Liver (tissue), 8 donors: ENCODE measurements at regions not wholly inside any gene's neighbourhood (a gene's known extent, or its start where the extent isn't known, plus 50 kb on each side); places are given as distances from the start of the nearest gene placed in this dataset.

Experiments
- DNase-seq: peaks from one replicate; pipeline ENCODE4 v3.0.0-alpha.2; 2017; ENCODE audit warnings: low spot score
- H3K27ac ChIP-seq, 2 donors: one replicate each; pipeline ENCODE4 v1.7.0; 2013; ENCODE audit warnings: inconsistent platforms in 2 of 2, low read length in 2 of 2, control low read depth in 1 of 2, low read depth in 1 of 2, mild to moderate bottlenecking in 1 of 2
- H3K27me3 ChIP-seq, 4 donors: one replicate each; pipeline versions ENCODE4 v1.6.1 to v1.7.0; 2013; ENCODE audit warnings: low read length in 3 of 4, inconsistent platforms in 1 of 4, mild to moderate bottlenecking in 1 of 4, moderate library complexity in 1 of 4; ENCODE audit not compliant: control insufficient read depth in 4 of 4, insufficient read depth in 4 of 4
- H3K36me3 ChIP-seq, 4 donors: one replicate each; pipeline versions ENCODE4 v1.6.1 to v1.7.0; 2013; ENCODE audit warnings: low read length in 3 of 4, mild to moderate bottlenecking in 3 of 4, low read depth in 1 of 4, moderate library complexity in 1 of 4; ENCODE audit not compliant: control insufficient read depth in 4 of 4, insufficient read depth in 3 of 4
- H3K4me1 ChIP-seq, 4 donors: one replicate each; pipeline versions ENCODE4 v1.6.1 to v1.7.0; 2013; ENCODE audit warnings: low read length in 3 of 4, mild to moderate bottlenecking in 3 of 4, moderate library complexity in 1 of 4; ENCODE audit not compliant: control insufficient read depth in 4 of 4, insufficient read depth in 4 of 4
- H3K4me3 ChIP-seq, 3 donors: one replicate each; pipeline versions ENCODE4 v1.6.1 to v1.7.0; 2013; ENCODE audit warnings: low read length in 3 of 3, control low read depth in 1 of 3, low read depth in 1 of 3, mild to moderate bottlenecking in 1 of 3
- H3K9ac ChIP-seq, 2 donors: one replicate each; pipeline ENCODE4 v1.7.0; 2013; ENCODE audit warnings: low read length in 2 of 2, mild to moderate bottlenecking in 2 of 2, moderate library complexity in 2 of 2, control low read depth in 1 of 2, low read depth in 1 of 2
- H3K9me3 ChIP-seq, 4 donors: one replicate each; pipeline versions ENCODE4 v1.6.1 to v1.7.0; 2013; ENCODE audit warnings: low read length in 3 of 4; ENCODE audit not compliant: control insufficient read depth in 4 of 4
- EGR1 ChIP-seq, 2 donors: IDR thresholded peaks; 2 replicates each; pipeline ENCODE4 v1.6.1; 2016 to 2018; ENCODE audit warnings: antibody characterized with exemption in 2 of 2, low read depth in 2 of 2
- FOXA1 ChIP-seq: IDR thresholded peaks from 2 replicates; pipeline ENCODE4 v1.6.1; 2016; ENCODE audit warnings: antibody characterized with exemption
- FOXA2 ChIP-seq: IDR thresholded peaks from 2 replicates; pipeline ENCODE4 v1.6.1; 2016; ENCODE audit warnings: antibody characterized with exemption
- GABPA ChIP-seq, 2 donors: IDR thresholded peaks in 1 of 2; conservative IDR thresholded peaks in 1 of 2; 2 replicates each; pipeline ENCODE4 v1.6.1; 2016; ENCODE audit warnings: antibody characterized with exemption in 2 of 2, mild to moderate bottlenecking in 1 of 2, moderate library complexity in 1 of 2
- HNF4A ChIP-seq, 2 donors: conservative IDR thresholded peaks; 2 replicates each; pipeline ENCODE4 v1.6.1; 2016; ENCODE audit warnings: antibody characterized with exemption in 2 of 2, mild to moderate bottlenecking in 2 of 2
- HNF4G ChIP-seq: IDR thresholded peaks from 2 replicates; pipeline ENCODE4 v1.6.1; 2016; ENCODE audit warnings: antibody characterized with exemption
- JUND ChIP-seq, 2 donors: IDR thresholded peaks; 2 replicates each; pipeline ENCODE4 v1.6.1; 2016; ENCODE audit warnings: antibody characterized with exemption in 2 of 2
- NR2F2 ChIP-seq: IDR thresholded peaks from 2 replicates; pipeline ENCODE4 v1.6.1; 2016; ENCODE audit warnings: antibody characterized with exemption
- SP1 ChIP-seq: IDR thresholded peaks from 2 replicates; pipeline ENCODE4 v1.6.1; 2018; ENCODE audit warnings: antibody characterized with exemption, mild to moderate bottlenecking
- TAF1 ChIP-seq: conservative IDR thresholded peaks from 2 replicates; pipeline ENCODE4 v1.6.1; 2016; ENCODE audit warnings: antibody characterized with exemption, mild to moderate bottlenecking
- YY1 ChIP-seq: IDR thresholded peaks from 2 replicates; pipeline ENCODE4 v1.6.1; 2016; ENCODE audit warnings: antibody characterized with exemption, mild to moderate bottlenecking
- WGBS: extraction: QIAGEN DNeasy Blood & Tissue Kit; methylation state at CpG from one replicate; pipeline ENCODE4 v1.1.7; 2013; 5-methylcytosine and 5-hydroxymethylcytosine counted together
- TF ChIP-seq, protein P1 (sequence below): IDR thresholded peaks from 2 replicates; pipeline ENCODE4 v1.6.1; 2016; ENCODE audit warnings: antibody characterized with exemption, mild to moderate bottlenecking
- TF ChIP-seq, protein P2 (sequence below): fragments of 150-350 bp; IDR thresholded peaks from 2 replicates; pipeline ENCODE4 v1.5.1; 2017; ENCODE audit warnings: improper control_type of control experiment, low read depth, low read length; ENCODE audit not compliant: missing input control
- TF ChIP-seq, protein P3 (sequence below): IDR thresholded peaks from 2 replicates; pipeline ENCODE4 v1.6.1; 2016; ENCODE audit warnings: antibody characterized with exemption
- donor health status: healthy.
- donor health status: healthy.
- donor health status: healthy.
- donor health status: healthy.
- donor health status: healthy.

DNA sequence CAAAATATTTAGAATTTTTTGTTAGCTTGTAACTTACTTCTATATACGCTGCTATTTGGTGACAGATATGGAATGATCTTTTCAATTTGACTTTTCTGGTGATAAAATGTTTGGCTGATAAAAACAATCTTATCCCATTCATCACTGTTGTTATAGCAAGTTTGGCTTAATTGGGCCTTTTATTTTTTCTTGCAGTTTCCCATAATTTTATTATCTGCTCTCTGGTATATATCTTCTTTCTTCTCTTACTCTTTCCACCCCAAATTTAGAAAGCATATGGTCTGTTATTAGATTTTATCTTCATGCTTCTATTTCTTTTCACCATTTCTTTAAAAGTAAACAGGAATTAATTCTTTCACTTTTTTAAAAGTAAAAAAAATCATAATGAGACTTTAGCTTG is 474.4 kb downstream of the TLE1 start:
- Histone ChIP-seq H3K9ac (no peak overlapping the region), H3K4me1 (no peaks in the 10 kb centered on the region), H3K4me3 (no peak overlapping the region), H3K36me3 (no peaks in the 10 kb centered on the region), H3K27me3 (no peaks in the 10 kb centered on the region), H3K27ac (no peak overlapping the region), H3K9me3 (no peaks in the 10 kb centered on the region)
- WGBS, result 93% methylated on average over 1 of the region's 1 CpG
- TF ChIP-seq EGR1 (IDR thresholded peaks at IDR 0.05; ENCODE audit: low read depth in 2 of 2), result no peak
- TF ChIP-seq, protein P1, sequence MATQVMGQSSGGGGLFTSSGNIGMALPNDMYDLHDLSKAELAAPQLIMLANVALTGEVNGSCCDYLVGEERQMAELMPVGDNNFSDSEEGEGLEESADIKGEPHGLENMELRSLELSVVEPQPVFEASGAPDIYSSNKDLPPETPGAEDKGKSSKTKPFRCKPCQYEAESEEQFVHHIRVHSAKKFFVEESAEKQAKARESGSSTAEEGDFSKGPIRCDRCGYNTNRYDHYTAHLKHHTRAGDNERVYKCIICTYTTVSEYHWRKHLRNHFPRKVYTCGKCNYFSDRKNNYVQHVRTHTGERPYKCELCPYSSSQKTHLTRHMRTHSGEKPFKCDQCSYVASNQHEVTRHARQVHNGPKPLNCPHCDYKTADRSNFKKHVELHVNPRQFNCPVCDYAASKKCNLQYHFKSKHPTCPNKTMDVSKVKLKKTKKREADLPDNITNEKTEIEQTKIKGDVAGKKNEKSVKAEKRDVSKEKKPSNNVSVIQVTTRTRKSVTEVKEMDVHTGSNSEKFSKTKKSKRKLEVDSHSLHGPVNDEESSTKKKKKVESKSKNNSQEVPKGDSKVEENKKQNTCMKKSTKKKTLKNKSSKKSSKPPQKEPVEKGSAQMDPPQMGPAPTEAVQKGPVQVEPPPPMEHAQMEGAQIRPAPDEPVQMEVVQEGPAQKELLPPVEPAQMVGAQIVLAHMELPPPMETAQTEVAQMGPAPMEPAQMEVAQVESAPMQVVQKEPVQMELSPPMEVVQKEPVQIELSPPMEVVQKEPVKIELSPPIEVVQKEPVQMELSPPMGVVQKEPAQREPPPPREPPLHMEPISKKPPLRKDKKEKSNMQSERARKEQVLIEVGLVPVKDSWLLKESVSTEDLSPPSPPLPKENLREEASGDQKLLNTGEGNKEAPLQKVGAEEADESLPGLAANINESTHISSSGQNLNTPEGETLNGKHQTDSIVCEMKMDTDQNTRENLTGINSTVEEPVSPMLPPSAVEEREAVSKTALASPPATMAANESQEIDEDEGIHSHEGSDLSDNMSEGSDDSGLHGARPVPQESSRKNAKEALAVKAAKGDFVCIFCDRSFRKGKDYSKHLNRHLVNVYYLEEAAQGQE, result no peak
- TF ChIP-seq FOXA1, result no peak
- no peak for TF ChIP-seq SP1
- TF ChIP-seq HNF4G, result no peak
- TF ChIP-seq HNF4A (conservative IDR thresholded peaks at IDR 0.05), result no peak
- TF ChIP-seq, protein P2, sequence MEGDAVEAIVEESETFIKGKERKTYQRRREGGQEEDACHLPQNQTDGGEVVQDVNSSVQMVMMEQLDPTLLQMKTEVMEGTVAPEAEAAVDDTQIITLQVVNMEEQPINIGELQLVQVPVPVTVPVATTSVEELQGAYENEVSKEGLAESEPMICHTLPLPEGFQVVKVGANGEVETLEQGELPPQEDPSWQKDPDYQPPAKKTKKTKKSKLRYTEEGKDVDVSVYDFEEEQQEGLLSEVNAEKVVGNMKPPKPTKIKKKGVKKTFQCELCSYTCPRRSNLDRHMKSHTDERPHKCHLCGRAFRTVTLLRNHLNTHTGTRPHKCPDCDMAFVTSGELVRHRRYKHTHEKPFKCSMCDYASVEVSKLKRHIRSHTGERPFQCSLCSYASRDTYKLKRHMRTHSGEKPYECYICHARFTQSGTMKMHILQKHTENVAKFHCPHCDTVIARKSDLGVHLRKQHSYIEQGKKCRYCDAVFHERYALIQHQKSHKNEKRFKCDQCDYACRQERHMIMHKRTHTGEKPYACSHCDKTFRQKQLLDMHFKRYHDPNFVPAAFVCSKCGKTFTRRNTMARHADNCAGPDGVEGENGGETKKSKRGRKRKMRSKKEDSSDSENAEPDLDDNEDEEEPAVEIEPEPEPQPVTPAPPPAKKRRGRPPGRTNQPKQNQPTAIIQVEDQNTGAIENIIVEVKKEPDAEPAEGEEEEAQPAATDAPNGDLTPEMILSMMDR, result no peak
- TF ChIP-seq FOXA2, result no peak
- no peak for TF ChIP-seq NR2F2
- TF ChIP-seq, protein P3, sequence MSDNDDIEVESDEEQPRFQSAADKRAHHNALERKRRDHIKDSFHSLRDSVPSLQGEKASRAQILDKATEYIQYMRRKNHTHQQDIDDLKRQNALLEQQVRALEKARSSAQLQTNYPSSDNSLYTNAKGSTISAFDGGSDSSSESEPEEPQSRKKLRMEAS, result no peak
- no peak for DNase-seq

DNA sequence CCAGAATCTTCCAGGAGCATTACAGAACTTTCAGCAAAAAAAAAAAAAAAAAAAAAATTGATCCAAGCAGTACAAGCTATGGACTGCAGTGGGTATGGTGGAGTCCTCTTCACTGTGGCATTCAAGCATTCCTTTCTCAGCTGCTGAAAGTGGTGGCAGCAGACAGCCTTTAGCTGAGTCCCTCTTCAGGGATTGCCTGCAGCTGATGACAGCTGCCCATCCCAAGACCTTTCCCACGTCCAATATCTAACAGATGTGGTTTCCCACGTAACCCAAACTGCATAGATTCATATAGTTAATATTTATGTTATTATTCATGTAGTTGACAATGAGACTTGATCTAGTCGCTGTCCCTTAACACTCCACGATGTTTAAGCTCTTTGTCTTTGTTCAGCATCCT is 475.9 kb downstream of the TLE1 start:
- Histone ChIP-seq H3K27me3 (no peaks in the 10 kb centered on the region), H3K36me3 (no peaks in the 10 kb centered on the region), H3K9me3 (no peaks in the 10 kb centered on the region), H3K27ac (no peak overlapping the region), H3K4me1 (no peaks in the 10 kb centered on the region), H3K9ac (no peak overlapping the region), H3K4me3 (no peak overlapping the region)
- 86% methylated on average over 4 of the region's 4 CpGs for WGBS
- DNase-seq, result no peak
- TF ChIP-seq, protein P3, result no peak
- TF ChIP-seq JUND (IDR thresholded peaks at IDR 0.05), result no peak
- no peak for TF ChIP-seq YY1
- no peak for TF ChIP-seq SP1
- TF ChIP-seq, protein P2, result no peak
- TF ChIP-seq TAF1, result no peak
- no peak for TF ChIP-seq HNF4G
- no peak for TF ChIP-seq GABPA (IDR thresholded peaks at IDR 0.05 in 1 of 2, conservative IDR thresholded peaks at IDR 0.05 in 1 of 2)
- TF ChIP-seq, protein P1, result no peak
